K562 (cell line): ENCODE measurements at regions not wholly inside any gene's neighbourhood (a gene's known extent, or its start where the extent isn't known, plus 50 kb on each side); places are given as distances from the start of the nearest gene placed in this dataset.

Experiments
- ASH1L ChIP-seq: fragments of 450-650 bp; IDR thresholded peaks from 2 replicates; pipeline ENCODE4 v1.6.1; 2018; ENCODE audit warnings: borderline replicate concordance, mild to moderate bottlenecking, low read depth; ENCODE audit not compliant: partially characterized antibody
- BACH1 ChIP-seq: fragments of 200-800 bp; sonication (Bioruptor generic); IDR thresholded peaks from 2 replicates; pipeline ENCODE4 v1.6.1; 2016; ENCODE audit warnings: missing genetic modification characterization, missing compliant biosample characterization
- CXXC5 ChIP-seq: fragments of 250-450 bp; sonication (Bioruptor Pico); IDR thresholded peaks from 2 replicates; pipeline ENCODE4 v1.8.0; 2022; ENCODE audit warnings: inconsistent platforms, mild to moderate bottlenecking, moderate library complexity
- KLF1 ChIP-seq: fragments of 450-650 bp; IDR thresholded peaks from 2 replicates; pipeline ENCODE4 v1.6.1; 2016; ENCODE audit warnings: missing genetic modification characterization, missing compliant biosample characterization
- NFRKB ChIP-seq: fragments of 450-650 bp; IDR thresholded peaks from 2 replicates; pipeline ENCODE4 v1.6.1; 2016; ENCODE audit warnings: low read depth
- NR2C2 ChIP-seq, 2 experiments: fragments of 200-800 bp in 1 of 2; sonication (Bioruptor generic) in 1 of 2; sonication (generic) in 1 of 2; formaldehyde crosslinking in 1 of 2; IDR thresholded peaks; 2 replicates each; pipeline versions ENCODE4 v1.6.1 to v1.8.0; 2016 to 2022; ENCODE audit warnings: mild to moderate bottlenecking in 1 of 2, missing compliant biosample characterization in 1 of 2, missing genetic modification characterization in 1 of 2, missing genetic modification reagents in 1 of 2
- PRDM10 ChIP-seq: fragments of 450-650 bp; IDR thresholded peaks from 2 replicates; pipeline ENCODE4 v1.6.1; 2018; ENCODE audit not compliant: partially characterized antibody
- RNF2 ChIP-seq: sonication (generic); IDR thresholded peaks from 2 replicates; pipeline ENCODE4 v1.6.1; 2016
- TFAP4 ChIP-seq: sonication (generic); formaldehyde crosslinking; IDR thresholded peaks from 2 replicates; pipeline ENCODE4 v1.8.0; 2022; ENCODE audit warnings: missing genetic modification reagents, mild to moderate bottlenecking, moderate library complexity, borderline replicate concordance
- YY1 ChIP-seq, 3 experiments: IDR thresholded peaks; 2 replicates each; pipeline ENCODE4 v1.6.1; 2011; ENCODE audit warnings: low read length in 2 of 3, mild to moderate bottlenecking in 2 of 3, moderate library complexity in 2 of 3, borderline replicate concordance in 1 of 3, control low read depth in 1 of 3, low read depth in 1 of 3; ENCODE audit not compliant: insufficient read depth in 3 of 3, insufficient replicate concordance in 2 of 3, control insufficient read depth in 1 of 3, insufficient read length in 1 of 3; ENCODE audit errors: extremely low read depth in 1 of 3
- TF ChIP-seq, protein P1 (sequence below): fragments of 250-450 bp; sonication (Bioruptor Pico); IDR thresholded peaks from 2 replicates; pipeline ENCODE4 v1.4.0; 2020; ENCODE audit warnings: mild to moderate bottlenecking, moderate library complexity, borderline replicate concordance
- TF ChIP-seq, protein P2 (sequence below), 2 experiments: IDR thresholded peaks; 2 replicates each; pipeline ENCODE4 v1.6.1; 2012; ENCODE audit warnings: improper control_type of control experiment in 2 of 2, low read depth in 2 of 2, low read length in 2 of 2, borderline replicate concordance in 1 of 2
- TF ChIP-seq, protein P3 (sequence below): fragments of 250-450 bp; sonication (Bioruptor Pico); IDR thresholded peaks from 2 replicates; pipeline ENCODE4 v1.8.0; 2022; ENCODE audit warnings: moderate library complexity, mild to moderate bottlenecking, inconsistent platforms

- TF ChIP-seq PRDM10 = peak; percentile 20
- peak; percentile 91 for TF ChIP-seq NFRKB
- no peak for TF ChIP-seq KLF1
- peak; percentile 35; the same call in 1 of the 2 replicates for TF ChIP-seq BACH1 (tag)
- peak; percentile 43 for TF ChIP-seq ASH1L
- TF ChIP-seq, protein P1, sequence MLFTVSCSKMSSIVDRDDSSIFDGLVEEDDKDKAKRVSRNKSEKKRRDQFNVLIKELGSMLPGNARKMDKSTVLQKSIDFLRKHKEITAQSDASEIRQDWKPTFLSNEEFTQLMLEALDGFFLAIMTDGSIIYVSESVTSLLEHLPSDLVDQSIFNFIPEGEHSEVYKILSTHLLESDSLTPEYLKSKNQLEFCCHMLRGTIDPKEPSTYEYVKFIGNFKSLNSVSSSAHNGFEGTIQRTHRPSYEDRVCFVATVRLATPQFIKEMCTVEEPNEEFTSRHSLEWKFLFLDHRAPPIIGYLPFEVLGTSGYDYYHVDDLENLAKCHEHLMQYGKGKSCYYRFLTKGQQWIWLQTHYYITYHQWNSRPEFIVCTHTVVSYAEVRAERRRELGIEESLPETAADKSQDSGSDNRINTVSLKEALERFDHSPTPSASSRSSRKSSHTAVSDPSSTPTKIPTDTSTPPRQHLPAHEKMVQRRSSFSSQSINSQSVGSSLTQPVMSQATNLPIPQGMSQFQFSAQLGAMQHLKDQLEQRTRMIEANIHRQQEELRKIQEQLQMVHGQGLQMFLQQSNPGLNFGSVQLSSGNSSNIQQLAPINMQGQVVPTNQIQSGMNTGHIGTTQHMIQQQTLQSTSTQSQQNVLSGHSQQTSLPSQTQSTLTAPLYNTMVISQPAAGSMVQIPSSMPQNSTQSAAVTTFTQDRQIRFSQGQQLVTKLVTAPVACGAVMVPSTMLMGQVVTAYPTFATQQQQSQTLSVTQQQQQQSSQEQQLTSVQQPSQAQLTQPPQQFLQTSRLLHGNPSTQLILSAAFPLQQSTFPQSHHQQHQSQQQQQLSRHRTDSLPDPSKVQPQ (CRISPR knock-in tag) = no peak
- peak; percentile 91 for TF ChIP-seq TFAP4
- peak in 2 of 3 experiments; percentile 9 to 84 for TF ChIP-seq YY1 (IDR thresholded peaks at IDR 0.05; ENCODE audit: borderline replicate concordance in 1 of 3, control insufficient read depth in 1 of 3, extremely low read depth in 1 of 3, insufficient read depth in 3 of 3, insufficient read length in 1 of 3, insufficient replicate concordance in 2 of 3, low read depth in 1 of 3, low read length in 2 of 3)
- no peak for TF ChIP-seq NR2C2 (CRISPR knock-in tag; IDR thresholded peaks at IDR 0.05)
- peak; percentile 73 for TF ChIP-seq NR2C2 (tag; IDR thresholded peaks at IDR 0.05)
- TF ChIP-seq RNF2 = peak; percentile 80
- TF ChIP-seq, protein P2, sequence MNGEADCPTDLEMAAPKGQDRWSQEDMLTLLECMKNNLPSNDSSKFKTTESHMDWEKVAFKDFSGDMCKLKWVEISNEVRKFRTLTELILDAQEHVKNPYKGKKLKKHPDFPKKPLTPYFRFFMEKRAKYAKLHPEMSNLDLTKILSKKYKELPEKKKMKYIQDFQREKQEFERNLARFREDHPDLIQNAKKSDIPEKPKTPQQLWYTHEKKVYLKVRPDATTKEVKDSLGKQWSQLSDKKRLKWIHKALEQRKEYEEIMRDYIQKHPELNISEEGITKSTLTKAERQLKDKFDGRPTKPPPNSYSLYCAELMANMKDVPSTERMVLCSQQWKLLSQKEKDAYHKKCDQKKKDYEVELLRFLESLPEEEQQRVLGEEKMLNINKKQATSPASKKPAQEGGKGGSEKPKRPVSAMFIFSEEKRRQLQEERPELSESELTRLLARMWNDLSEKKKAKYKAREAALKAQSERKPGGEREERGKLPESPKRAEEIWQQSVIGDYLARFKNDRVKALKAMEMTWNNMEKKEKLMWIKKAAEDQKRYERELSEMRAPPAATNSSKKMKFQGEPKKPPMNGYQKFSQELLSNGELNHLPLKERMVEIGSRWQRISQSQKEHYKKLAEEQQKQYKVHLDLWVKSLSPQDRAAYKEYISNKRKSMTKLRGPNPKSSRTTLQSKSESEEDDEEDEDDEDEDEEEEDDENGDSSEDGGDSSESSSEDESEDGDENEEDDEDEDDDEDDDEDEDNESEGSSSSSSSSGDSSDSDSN (IDR thresholded peaks at IDR 0.05; ENCODE audit: borderline replicate concordance in 1 of 2, low read depth in 2 of 2, low read length in 2 of 2) = no peak
- TF ChIP-seq CXXC5 (CRISPR knock-in tag) = peak; percentile 85
- TF ChIP-seq, protein P3, sequence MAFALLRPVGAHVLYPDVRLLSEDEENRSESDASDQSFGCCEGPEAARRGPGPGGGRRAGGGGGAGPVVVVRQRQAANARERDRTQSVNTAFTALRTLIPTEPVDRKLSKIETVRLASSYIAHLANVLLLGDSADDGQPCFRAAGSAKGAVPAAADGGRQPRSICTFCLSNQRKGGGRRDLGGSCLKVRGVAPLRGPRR (CRISPR knock-in tag) = no peak
Observed at GRCh38 chr1:234546890-234547788, 62.8 kb downstream of the IRF2BP2 start (continued).
